K562 (cell line): ENCODE measurements at regions not wholly inside any gene's neighbourhood (a gene's known extent, or its start where the extent isn't known, plus 50 kb on each side); places are given as distances from the start of the nearest gene placed in this dataset.

ENCODE experiments used
- ATAC-seq: fragments of 200-7000 bp; cut with Tn5 transposase; 3 replicates; pipeline ENCODE4 v1.9.1; 2020; ENCODE audit warnings: moderate library complexity
- BruUV-seq: library from RNA; stranded (reverse); fragments of 400-500 nt; replicated peaks from 2 replicates; lab custom pipeline; 2021; lab: Mats Ljungman, UMichigan
- CTCF ChIA-PET: fragments of 300-600 bp; formaldehyde crosslinking; extraction: SDS; loops from one replicate; lab custom pipeline; 2021; ENCODE audit warnings: low intra/inter-chr PET ratio; lab: Yijun Ruan, JAX
- POLR2A ChIA-PET: fragments of 300-600, 350-650 bp; sonication (Branson Sonifier 250); formaldehyde crosslinking; extraction: SDS; loops from one replicate; lab custom pipeline; 2021; ENCODE audit warnings: antibody characterized with exemption, inconsistent platforms; lab: Yijun Ruan, JAX
- DNase-seq, 4 experiments: peaks; one replicate each; pipeline versions ENCODE4 v3.0.0 to v3.0.0-alpha.2; 2011 to 2018; ENCODE audit warnings: low spot score in 3 of 4, mixed read lengths in 3 of 4; ENCODE audit errors: extremely low read depth in 1 of 4
- FAIRE-seq: peaks from 2 replicates; lab custom pipeline; 2011; peaks lifted over from hg19 to GRCh38; lab: Jason Lieb, UNC
- H2AFZ ChIP-seq: 2 replicates; pipeline ENCODE4 v1.6.0; 2011; ENCODE audit warnings: low read depth, low read length, control low read depth, inconsistent platforms
- H3K27ac ChIP-seq: fragments of 200-600 bp; 3 replicates; pipeline ENCODE4 v1.8.0; 2011; ENCODE audit warnings: low read depth, mild to moderate bottlenecking, control low read depth, inconsistent platforms, low read length, moderate library complexity, mixed read lengths; ENCODE audit errors: extremely low read depth
- H3K27me3 ChIP-seq, 2 experiments: fragments of 300-600 bp in 1 of 2; 2 replicates in 1 of 2; 3 replicates in 1 of 2; pipeline versions ENCODE4 v1.6.0 to v1.8.0; 2011; ENCODE audit warnings: inconsistent platforms in 2 of 2, low read length in 2 of 2, mild to moderate bottlenecking in 1 of 2, mixed read lengths in 1 of 2, moderate library complexity in 1 of 2; ENCODE audit not compliant: control insufficient read depth in 2 of 2, insufficient read depth in 2 of 2
- H3K36me3 ChIP-seq: fragments of 300-600 bp; 3 replicates; pipeline ENCODE4 v1.8.0; 2011; ENCODE audit warnings: mild to moderate bottlenecking, low read length, inconsistent platforms; ENCODE audit not compliant: control insufficient read depth, insufficient read depth
- H3K4me1 ChIP-seq, 2 experiments: fragments of 200-600 bp in 1 of 2; replicated peaks in 1 of 2; 2 replicates in 1 of 2; 3 replicates in 1 of 2; pipeline versions ENCODE4 v1.5.1 to v1.8.0; 2011; ENCODE audit warnings: inconsistent platforms in 2 of 2, low read length in 2 of 2, mild to moderate bottlenecking in 1 of 2, mixed read lengths in 1 of 2, moderate library complexity in 1 of 2; ENCODE audit not compliant: control insufficient read depth in 2 of 2, insufficient read depth in 2 of 2
- H3K4me2 ChIP-seq: 2 replicates; pipeline ENCODE4 v1.6.1; 2011; ENCODE audit warnings: low read length, control low read depth, inconsistent platforms, mixed read lengths; ENCODE audit not compliant: insufficient read depth
- H3K4me3 ChIP-seq: fragments of 200-600 bp; sonication (generic), shearing (Covaris generic); 2 replicates; pipeline ENCODE4 v1.5.1; 2016; ENCODE audit warnings: control low read depth, inconsistent platforms
- H3K79me2 ChIP-seq: fragments of 200-600 bp; 3 replicates; pipeline ENCODE4 v1.8.0; 2011; ENCODE audit warnings: low read length, inconsistent platforms; ENCODE audit not compliant: control insufficient read depth, insufficient read depth
- H3K9ac ChIP-seq, 2 experiments: 2 replicates each; pipeline versions ENCODE4 v1.6.0 to v1.6.1; 2011; ENCODE audit warnings: low read depth in 2 of 2, low read length in 2 of 2, control low read depth in 1 of 2, inconsistent platforms in 1 of 2, mild to moderate bottlenecking in 1 of 2, mixed read lengths in 1 of 2; ENCODE audit not compliant: insufficient read depth in 1 of 2
- H3K9me1 ChIP-seq: one replicate; pipeline ENCODE4 v1.6.0; 2011; ENCODE audit warnings: inconsistent platforms, mild to moderate bottlenecking, low read length, moderate library complexity; ENCODE audit not compliant: control insufficient read depth, insufficient read depth
- H3K9me3 ChIP-seq: replicated peaks from 2 replicates; pipeline ENCODE4 v1.5.1; 2011; ENCODE audit warnings: low read depth, low read length, inconsistent platforms; ENCODE audit not compliant: control insufficient read depth, insufficient read depth
- H4K20me1 ChIP-seq: replicated peaks from 2 replicates; pipeline ENCODE4 v1.6.1; 2011; ENCODE audit warnings: low read length, inconsistent platforms, mixed read lengths; ENCODE audit not compliant: control insufficient read depth, insufficient read depth
- HNRNPUL1 ChIP-seq: fragments of 200-400 bp; formaldehyde crosslinking; IDR thresholded peaks from 2 replicates; pipeline ENCODE4 v1.6.1; 2017; ENCODE audit warnings: low read length
- NCOA2 ChIP-seq, 2 experiments: fragments of 450-650 bp; IDR thresholded peaks; 2 replicates each; pipeline ENCODE4 v1.6.1; 2018; ENCODE audit warnings: mild to moderate bottlenecking in 2 of 2, moderate library complexity in 1 of 2; ENCODE audit not compliant: partially characterized antibody in 2 of 2
- POLR2AphosphoS2 ChIP-seq: IDR thresholded peaks from 2 replicates; pipeline ENCODE4 v1.6.1; 2012; ENCODE audit warnings: low read length, improper control_type of control experiment
- SREBF1 ChIP-seq: fragments of 150-350 bp; IDR thresholded peaks from 2 replicates; pipeline ENCODE4 v1.6.1; 2014; ENCODE audit warnings: antibody characterized with exemption, low read depth, low read length, borderline replicate concordance
- SRF ChIP-seq, 2 experiments: fragments of 250-450, 450-650 bp in 1 of 2; sonication (Bioruptor Pico) in 1 of 2; sonication (generic) in 1 of 2; formaldehyde crosslinking; IDR thresholded peaks; 2 replicates each; pipeline versions ENCODE4 v1.5.0 to v1.5.1; 2020 to 2022; ENCODE audit warnings: mild to moderate bottlenecking in 1 of 2, missing genetic modification reagents in 1 of 2
- TEAD1 ChIP-seq, 2 experiments: fragments of 450-650 bp in 1 of 2; sonication (generic) in 1 of 2; formaldehyde crosslinking; IDR thresholded peaks; 2 replicates each; pipeline versions ENCODE4 v1.4.0 to v1.8.0; 2020 to 2022; ENCODE audit warnings: mild to moderate bottlenecking in 2 of 2, missing genetic modification reagents in 1 of 2
- TRIM28 ChIP-seq: fragments of 450-650 bp; IDR thresholded peaks from 2 replicates; pipeline ENCODE4 v1.6.1; 2017
- ZNF561 ChIP-seq: fragments of 450-650 bp; formaldehyde crosslinking; conservative IDR thresholded peaks from 2 replicates; pipeline ENCODE4 v1.4.0; 2020; ENCODE audit warnings: mild to moderate bottlenecking, moderate library complexity
- ZNF764 ChIP-seq: fragments of 250-450 bp; sonication (Bioruptor Pico); IDR thresholded peaks from 2 replicates; pipeline ENCODE4 v1.4.0; 2020; ENCODE audit warnings: low read depth, mild to moderate bottlenecking, moderate library complexity
- WGBS: fragments of 100-300 bp; shearing (Covaris generic); methylation state at CpG from one replicate; pipeline ENCODE4 v1.1.6; 2016; ENCODE audit warnings: low coverage, mixed read lengths; ENCODE audit not compliant: insufficient coverage; ENCODE audit errors: missing lambda C conversion rate; 5-methylcytosine and 5-hydroxymethylcytosine counted together
- in situ Hi-C: fragments of 300-500 bp; cut with MboI; formaldehyde crosslinking; loops from 4 replicates; pipeline ENCODE4 v1.15.0; 2018; ENCODE audit warnings: inconsistent platforms, mixed read lengths
- intact Hi-C: fragments of 100-400 bp; cut with micrococcal nuclease; formaldehyde crosslinking; loops from 2 replicates; pipeline ENCODE4 v1.14.2; 2022
- TF ChIP-seq, protein P1 (sequence below), 3 experiments: fragments of 200-800 bp in 1 of 3; fragments of 250-450 bp in 1 of 3; fragments of 450-650 bp in 1 of 3; sonication (Bioruptor Pico) in 1 of 3; sonication (Bioruptor generic) in 1 of 3; formaldehyde crosslinking in 1 of 3; IDR thresholded peaks; 2 replicates each; pipeline versions ENCODE4 v1.6.1 to v1.8.0; 2016 to 2022; ENCODE audit warnings: mild to moderate bottlenecking in 2 of 3, missing genetic modification characterization in 2 of 3, missing compliant biosample characterization in 1 of 3, moderate library complexity in 1 of 3
- TF ChIP-seq, protein P2 (sequence below): fragments of 450-650 bp; IDR thresholded peaks from 2 replicates; pipeline ENCODE4 v1.6.1; 2014; ENCODE audit warnings: low read depth, mild to moderate bottlenecking, moderate library complexity, borderline replicate concordance

DNA sequence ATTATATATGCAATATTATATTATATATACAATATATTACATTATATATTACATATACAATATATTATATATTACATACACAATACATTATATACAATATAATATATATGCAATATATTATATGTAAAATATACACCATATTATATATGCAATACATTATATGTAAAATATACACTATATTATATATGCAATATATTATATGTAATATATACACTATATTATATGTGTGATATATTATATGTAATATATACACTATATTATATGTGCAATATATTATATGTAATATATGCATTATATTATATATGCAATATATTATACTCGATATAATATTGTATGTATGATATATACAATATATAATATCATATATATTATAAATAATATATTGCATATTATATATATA lies 457.4 kb downstream of the SMARCA1 start:
- POLR2A ChIA-PET: no interaction called here
- H3K4me1 ChIP-seq: no peaks in the 10 kb centered on the region
- no peak overlapping the region for H3K9ac ChIP-seq
- in situ Hi-C loops (no loop called here), intact Hi-C loops (no loop called here)
- no peaks in the 10 kb centered on the region for H3K79me2 ChIP-seq
- no peaks in the 10 kb centered on the region for H3K9me1 ChIP-seq
- no peak for TF ChIP-seq HNRNPUL1
- TF ChIP-seq NCOA2 (IDR thresholded peaks at IDR 0.05; ENCODE audit: partially characterized antibody in 2 of 2): peak in 1 of 2 experiments; percentile 90
- H3K4me3 ChIP-seq: no peak overlapping the region
- BruUV-seq: no TSS peak
- no peak overlapping the region for H3K4me2 ChIP-seq
- H4K20me1 ChIP-seq: no peaks in the 10 kb centered on the region
- no peaks in the 10 kb centered on the region for H3K27me3 ChIP-seq
- no peak for FAIRE-seq
- H3K36me3 ChIP-seq: no peaks in the 10 kb centered on the region
- H3K9me3 ChIP-seq: no peaks in the 10 kb centered on the region
- no peak overlapping the region for H3K27ac ChIP-seq
- no peak for DNase-seq
- WGBS: 0% methylated on average over 1 of the region's 1 CpG
- CTCF ChIA-PET: no interaction called here
- no peak for ATAC-seq
- no peak overlapping the region for H2AFZ ChIP-seq

DNA sequence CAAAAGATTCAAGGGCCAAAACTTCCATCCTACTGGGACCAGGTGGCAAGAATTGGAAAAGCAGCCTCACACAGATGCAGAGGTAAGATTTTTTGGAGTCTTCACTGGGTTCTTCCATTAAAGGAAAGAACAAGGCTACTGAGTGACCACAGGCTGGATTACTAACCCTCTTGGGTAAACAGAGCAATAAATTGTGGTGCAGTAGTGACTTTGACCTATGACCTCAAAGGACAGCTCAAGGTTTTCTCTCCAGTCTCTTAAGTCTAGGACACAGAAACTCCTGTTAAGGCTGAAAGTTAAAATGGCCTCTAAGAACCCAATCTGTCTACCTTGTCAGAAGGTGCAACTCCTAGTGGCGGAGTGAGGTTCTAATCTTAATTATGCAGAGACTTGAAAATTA lies 464.9 kb downstream of the SMARCA1 start:
- CTCF ChIA-PET: no interaction called here
- no TSS peak for BruUV-seq
- no peaks in the 10 kb centered on the region for H4K20me1 ChIP-seq
- no peak overlapping the region for H3K9ac ChIP-seq
- H3K79me2 ChIP-seq: no peaks in the 10 kb centered on the region
- ATAC-seq (no peak), DNase-seq (no peak), FAIRE-seq (no peak)
- POLR2A ChIA-PET: no interaction called here
- no peak overlapping the region for H2AFZ ChIP-seq
- no peak overlapping the region for H3K4me2 ChIP-seq
- 0% methylated on average over 1 of the region's 1 CpG for WGBS
- no peaks in the 10 kb centered on the region for H3K9me1 ChIP-seq
- no peak overlapping the region for H3K4me3 ChIP-seq
- no peaks in the 10 kb centered on the region for H3K9me3 ChIP-seq
- no peaks in the 10 kb centered on the region for H3K27me3 ChIP-seq
- intact Hi-C loops: no loop called here
- no peaks in the 10 kb centered on the region for H3K4me1 ChIP-seq
- no peaks in the 10 kb centered on the region for H3K36me3 ChIP-seq
- H3K27ac ChIP-seq: no peak overlapping the region
- in situ Hi-C loops: no loop called here
- TF ChIP-seq ZNF561 (CRISPR knock-in tag) (no peak), POLR2AphosphoS2 (no peak), TRIM28 (no peak), SREBF1 (no peak), SRF (CRISPR knock-in tag; IDR thresholded peaks at IDR 0.05) (no peak), TEAD1 (CRISPR knock-in tag; IDR thresholded peaks at IDR 0.05) (no peak), ZNF764 (CRISPR knock-in tag) (no peak)
- TF ChIP-seq, protein P1, sequence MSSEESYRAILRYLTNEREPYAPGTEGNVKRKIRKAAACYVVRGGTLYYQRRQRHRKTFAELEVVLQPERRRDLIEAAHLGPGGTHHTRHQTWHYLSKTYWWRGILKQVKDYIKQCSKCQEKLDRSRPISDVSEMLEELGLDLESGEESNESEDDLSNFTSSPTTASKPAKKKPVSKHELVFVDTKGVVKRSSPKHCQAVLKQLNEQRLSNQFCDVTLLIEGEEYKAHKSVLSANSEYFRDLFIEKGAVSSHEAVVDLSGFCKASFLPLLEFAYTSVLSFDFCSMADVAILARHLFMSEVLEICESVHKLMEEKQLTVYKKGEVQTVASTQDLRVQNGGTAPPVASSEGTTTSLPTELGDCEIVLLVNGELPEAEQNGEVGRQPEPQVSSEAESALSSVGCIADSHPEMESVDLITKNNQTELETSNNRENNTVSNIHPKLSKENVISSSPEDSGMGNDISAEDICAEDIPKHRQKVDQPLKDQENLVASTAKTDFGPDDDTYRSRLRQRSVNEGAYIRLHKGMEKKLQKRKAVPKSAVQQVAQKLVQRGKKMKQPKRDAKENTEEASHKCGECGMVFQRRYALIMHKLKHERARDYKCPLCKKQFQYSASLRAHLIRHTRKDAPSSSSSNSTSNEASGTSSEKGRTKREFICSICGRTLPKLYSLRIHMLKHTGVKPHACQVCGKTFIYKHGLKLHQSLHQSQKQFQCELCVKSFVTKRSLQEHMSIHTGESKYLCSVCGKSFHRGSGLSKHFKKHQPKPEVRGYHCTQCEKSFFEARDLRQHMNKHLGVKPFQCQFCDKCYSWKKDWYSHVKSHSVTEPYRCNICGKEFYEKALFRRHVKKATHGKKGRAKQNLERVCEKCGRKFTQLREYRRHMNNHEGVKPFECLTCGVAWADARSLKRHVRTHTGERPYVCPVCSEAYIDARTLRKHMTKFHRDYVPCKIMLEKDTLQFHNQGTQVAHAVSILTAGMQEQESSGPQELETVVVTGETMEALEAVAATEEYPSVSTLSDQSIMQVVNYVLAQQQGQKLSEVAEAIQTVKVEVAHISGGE (CRISPR knock-in tag; IDR thresholded peaks at IDR 0.05): no peak
- TF ChIP-seq, protein P2, sequence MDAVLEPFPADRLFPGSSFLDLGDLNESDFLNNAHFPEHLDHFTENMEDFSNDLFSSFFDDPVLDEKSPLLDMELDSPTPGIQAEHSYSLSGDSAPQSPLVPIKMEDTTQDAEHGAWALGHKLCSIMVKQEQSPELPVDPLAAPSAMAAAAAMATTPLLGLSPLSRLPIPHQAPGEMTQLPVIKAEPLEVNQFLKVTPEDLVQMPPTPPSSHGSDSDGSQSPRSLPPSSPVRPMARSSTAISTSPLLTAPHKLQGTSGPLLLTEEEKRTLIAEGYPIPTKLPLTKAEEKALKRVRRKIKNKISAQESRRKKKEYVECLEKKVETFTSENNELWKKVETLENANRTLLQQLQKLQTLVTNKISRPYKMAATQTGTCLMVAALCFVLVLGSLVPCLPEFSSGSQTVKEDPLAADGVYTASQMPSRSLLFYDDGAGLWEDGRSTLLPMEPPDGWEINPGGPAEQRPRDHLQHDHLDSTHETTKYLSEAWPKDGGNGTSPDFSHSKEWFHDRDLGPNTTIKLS: no peak
